Panc1 (cell line): ENCODE measurements at regions not wholly inside any gene's neighbourhood (a gene's known extent, or its start where the extent isn't known, plus 50 kb on each side); places are given as distances from the start of the nearest gene placed in this dataset.

Experiments used
- CTCF ChIP-seq: fragments of 450-650 bp; IDR thresholded peaks from 2 replicates; pipeline ENCODE4 v1.5.1; 2017; ENCODE audit warnings: mild to moderate bottlenecking
- POLR2AphosphoS5 ChIP-seq: IDR thresholded peaks from 2 replicates; pipeline ENCODE4 v1.6.1; 2012; ENCODE audit warnings: mild to moderate bottlenecking, low read depth, low read length, moderate library complexity
- REST ChIP-seq, 2 experiments: IDR thresholded peaks; 2 replicates each; pipeline ENCODE4 v1.6.1; 2011 to 2012; ENCODE audit warnings: low read depth in 2 of 2, control low read depth in 1 of 2, low read length in 1 of 2, mild to moderate bottlenecking in 1 of 2, moderate library complexity in 1 of 2; ENCODE audit not compliant: insufficient read depth in 1 of 2
- TCF7L2 ChIP-seq: IDR thresholded peaks from 2 replicates; pipeline ENCODE4 v1.6.1; 2011; ENCODE audit warnings: mild to moderate bottlenecking, low read depth, low read length, inconsistent platforms

- TF ChIP-seq TCF7L2 (no peak), REST (IDR thresholded peaks at IDR 0.05; ENCODE audit: insufficient read depth in 1 of 2, low read depth in 2 of 2, low read length in 1 of 2) (no peak), CTCF (no peak), POLR2AphosphoS5 (no peak)
Observed at GRCh38 chr1:38300616-38301015, 254.0 kb upstream of the POU3F1 start.
